Central memory CD8-positive, alpha-beta T cell (primary cell): ENCODE measurements at regions not wholly inside any gene's neighbourhood (a gene's known extent, or its start where the extent isn't known, plus 50 kb on each side); places are given as distances from the start of the nearest gene placed in this dataset.
"Not testable (repeated sequence)": the region's sequence is repeated elsewhere in the genome, so short reads cannot be mapped to it uniquely, and the experiment has no call there.

Source experiments
- ATAC-seq: fragments of 150-1000 bp; cut with Tn5 transposase; replicated peaks from 2 replicates; pipeline ENCODE4 v1.10.0; 2022; ENCODE audit warnings: mild to moderate bottlenecking, moderate FRiP score, moderate number of reproducible peaks; ENCODE audit not compliant: poor library complexity, severe bottlenecking; ENCODE audit errors: extremely low read depth
- DNase-seq, 2 donors: peaks; one replicate each; pipeline ENCODE4 v3.0.0; 2021; ENCODE audit warnings: low spot score in 2 of 2
- H3K27ac Mint-ChIP-seq: one replicate; pipeline ENCODE4 v1.8.0; 2022; ENCODE audit warnings: low read depth, mild to moderate bottlenecking, moderate library complexity, mixed read lengths
- H3K27me3 Mint-ChIP-seq: one replicate; pipeline ENCODE4 v1.8.0; 2022; ENCODE audit warnings: mixed read lengths
- H3K36me3 Mint-ChIP-seq: one replicate; pipeline ENCODE4 v1.8.0; 2022; ENCODE audit warnings: mild to moderate bottlenecking, moderate library complexity, mixed read lengths; ENCODE audit not compliant: insufficient read depth
- H3K4me1 Mint-ChIP-seq: one replicate; pipeline ENCODE4 v1.8.0; 2022; ENCODE audit warnings: mixed read lengths
- H3K4me3 Mint-ChIP-seq: one replicate; pipeline ENCODE4 v1.8.0; 2022; ENCODE audit warnings: mild to moderate bottlenecking, moderate library complexity, mixed read lengths
- H3K9me3 Mint-ChIP-seq: one replicate; pipeline ENCODE4 v1.8.0; 2022; ENCODE audit warnings: mixed read lengths

GRCh38 chr14:55901291-55901690 lies 216.9 kb upstream of the PELI2 start:
- no peak overlapping the region for H3K27ac Mint-ChIP-seq
- H3K27me3 Mint-ChIP-seq: no peaks in the 10 kb centered on the region
- DNase-seq (no peak), ATAC-seq (no peak)
- no peaks in the 10 kb centered on the region for H3K36me3 Mint-ChIP-seq
- H3K4me3 Mint-ChIP-seq: no peak overlapping the region
- H3K9me3 Mint-ChIP-seq: peaks cover 5% of the 10 kb centered on the region
- no peaks in the 10 kb centered on the region for H3K4me1 Mint-ChIP-seq

GRCh38 chr14:55902241-55902640 lies 216.0 kb upstream of the PELI2 start:
- no peaks in the 10 kb centered on the region for H3K36me3 Mint-ChIP-seq
- H3K27ac Mint-ChIP-seq: no peak overlapping the region
- H3K4me3 Mint-ChIP-seq: no peak overlapping the region
- peaks cover 5% of the 10 kb centered on the region for H3K9me3 Mint-ChIP-seq
- DNase-seq (no peak), ATAC-seq (no peak)
- no peaks in the 10 kb centered on the region for H3K27me3 Mint-ChIP-seq
- H3K4me1 Mint-ChIP-seq: no peaks in the 10 kb centered on the region

- H3K9me3 Mint-ChIP-seq: peaks cover 5% of the 10 kb centered on the region
- no peaks in the 10 kb centered on the region for H3K4me1 Mint-ChIP-seq
- H3K4me3 Mint-ChIP-seq: no peak overlapping the region
- H3K27me3 Mint-ChIP-seq: peaks cover 7% of the 10 kb centered on the region
- ATAC-seq (no peak), DNase-seq (no peak)
- no peaks in the 10 kb centered on the region for H3K36me3 Mint-ChIP-seq
- no peak overlapping the region for H3K27ac Mint-ChIP-seq
Observed at GRCh38 chr14:55904086-55904485, 214.1 kb upstream of the PELI2 start.

- Mint-ChIP-seq H3K27me3 (peaks cover 28% of the 10 kb centered on the region), H3K4me1 (no peaks in the 10 kb centered on the region), H3K36me3 (no peaks in the 10 kb centered on the region), H3K27ac (no peak overlapping the region), H3K9me3 (peaks cover 5% of the 10 kb centered on the region), H3K4me3 (no peak overlapping the region)
- DNase-seq: no peak
- no peak for ATAC-seq
Observed at GRCh38 chr14:55908106-55908505, 210.1 kb upstream of the PELI2 start.

GRCh38 chr14:55909879-55910278 lies 208.3 kb upstream of the PELI2 start:
- Mint-ChIP-seq H3K27me3 (peaks cover 28% of the 10 kb centered on the region), H3K27ac (no peak overlapping the region), H3K36me3 (no peaks in the 10 kb centered on the region), H3K4me1 (no peaks in the 10 kb centered on the region), H3K9me3 (peaks cover 5% of the 10 kb centered on the region), H3K4me3 (no peak overlapping the region)
- no peak for ATAC-seq
- DNase-seq: no peak

- H3K4me1 Mint-ChIP-seq: no peaks in the 10 kb centered on the region
- no peak overlapping the region for H3K27ac Mint-ChIP-seq
- no peaks in the 10 kb centered on the region for H3K9me3 Mint-ChIP-seq
- no peaks in the 10 kb centered on the region for H3K36me3 Mint-ChIP-seq
- ATAC-seq (no peak), DNase-seq (no peak)
- H3K27me3 Mint-ChIP-seq: peaks cover 28% of the 10 kb centered on the region
- H3K4me3 Mint-ChIP-seq: no peak overlapping the region
Observed at GRCh38 chr14:55910601-55911243, 207.5 kb upstream of the PELI2 start.

- Mint-ChIP-seq H3K4me3 (no peak overlapping the region), H3K36me3 (no peaks in the 10 kb centered on the region), H3K27ac (no peak overlapping the region), H3K9me3 (peaks cover 4% of the 10 kb centered on the region), H3K27me3 (peaks cover 35% of the 10 kb centered on the region), H3K4me1 (no peaks in the 10 kb centered on the region)
- DNase-seq (no peak), ATAC-seq (no peak)
Observed at GRCh38 chr14:55911776-55912175, 206.4 kb upstream of the PELI2 start.

GRCh38 chr14:55912344-55912743 lies 205.9 kb upstream of the PELI2 start:
- peaks cover 5% of the 10 kb centered on the region for H3K9me3 Mint-ChIP-seq
- H3K36me3 Mint-ChIP-seq: no peaks in the 10 kb centered on the region
- peaks cover 41% of the 10 kb centered on the region for H3K27me3 Mint-ChIP-seq
- no peak overlapping the region for H3K27ac Mint-ChIP-seq
- DNase-seq (no peak), ATAC-seq (no peak)
- no peak overlapping the region for H3K4me3 Mint-ChIP-seq
- no peaks in the 10 kb centered on the region for H3K4me1 Mint-ChIP-seq

- H3K36me3 Mint-ChIP-seq: no peaks in the 10 kb centered on the region
- peaks cover 46% of the 10 kb centered on the region for H3K27me3 Mint-ChIP-seq
- H3K4me3 Mint-ChIP-seq: no peak overlapping the region
- H3K9me3 Mint-ChIP-seq: peaks cover 5% of the 10 kb centered on the region
- DNase-seq: no peak
- no peak overlapping the region for H3K27ac Mint-ChIP-seq
- ATAC-seq: no peak
- no peaks in the 10 kb centered on the region for H3K4me1 Mint-ChIP-seq
Observed at GRCh38 chr14:55913324-55914025, 204.7 kb upstream of the PELI2 start.

- Mint-ChIP-seq H3K36me3 (no peaks in the 10 kb centered on the region), H3K27me3 (peaks cover 34% of the 10 kb centered on the region), H3K4me3 (no peak overlapping the region), H3K4me1 (no peaks in the 10 kb centered on the region), H3K9me3 (peaks cover 5% of the 10 kb centered on the region), H3K27ac (no peak overlapping the region)
- no peak for DNase-seq
- no peak for ATAC-seq
Observed at GRCh38 chr14:55914771-55915170, 203.4 kb upstream of the PELI2 start.

- ATAC-seq (no peak), DNase-seq (no peak)
- Mint-ChIP-seq H3K4me3 (no peak overlapping the region), H3K27ac (no peak overlapping the region), H3K36me3 (no peaks in the 10 kb centered on the region), H3K9me3 (peaks cover 5% of the 10 kb centered on the region), H3K27me3 (peaks cover 31% of the 10 kb centered on the region), H3K4me1 (no peaks in the 10 kb centered on the region)
Observed at GRCh38 chr14:55915456-55915855, 202.8 kb upstream of the PELI2 start.

GRCh38 chr14:55919800-55920199 lies 198.4 kb upstream of the PELI2 start:
- H3K27me3 Mint-ChIP-seq: peaks cover 19% of the 10 kb centered on the region
- ATAC-seq, H3K4me3 Mint-ChIP-seq, H3K4me1 Mint-ChIP-seq, H3K36me3 Mint-ChIP-seq, DNase-seq, H3K27ac Mint-ChIP-seq, H3K9me3 Mint-ChIP-seq: not testable (repeated sequence)

- Mint-ChIP-seq H3K4me3 (no peak overlapping the region), H3K27me3 (peaks cover 21% of the 10 kb centered on the region), H3K36me3 (no peaks in the 10 kb centered on the region), H3K4me1 (no peaks in the 10 kb centered on the region), H3K27ac (no peak overlapping the region), H3K9me3 (peaks cover 4% of the 10 kb centered on the region)
- no peak for DNase-seq
- ATAC-seq: no peak
Observed at GRCh38 chr14:55921511-55921910, 196.7 kb upstream of the PELI2 start.
